ENCODE measurements at regions not wholly inside any gene's neighbourhood (a gene's known extent, or its start where the extent isn't known, plus 50 kb on each side); places are given as distances from the start of the nearest gene placed in this dataset.
"Not testable (repeated sequence)": the region's sequence is repeated elsewhere in the genome, so short reads cannot be mapped to it uniquely, and the experiment has no call there.

DNA sequence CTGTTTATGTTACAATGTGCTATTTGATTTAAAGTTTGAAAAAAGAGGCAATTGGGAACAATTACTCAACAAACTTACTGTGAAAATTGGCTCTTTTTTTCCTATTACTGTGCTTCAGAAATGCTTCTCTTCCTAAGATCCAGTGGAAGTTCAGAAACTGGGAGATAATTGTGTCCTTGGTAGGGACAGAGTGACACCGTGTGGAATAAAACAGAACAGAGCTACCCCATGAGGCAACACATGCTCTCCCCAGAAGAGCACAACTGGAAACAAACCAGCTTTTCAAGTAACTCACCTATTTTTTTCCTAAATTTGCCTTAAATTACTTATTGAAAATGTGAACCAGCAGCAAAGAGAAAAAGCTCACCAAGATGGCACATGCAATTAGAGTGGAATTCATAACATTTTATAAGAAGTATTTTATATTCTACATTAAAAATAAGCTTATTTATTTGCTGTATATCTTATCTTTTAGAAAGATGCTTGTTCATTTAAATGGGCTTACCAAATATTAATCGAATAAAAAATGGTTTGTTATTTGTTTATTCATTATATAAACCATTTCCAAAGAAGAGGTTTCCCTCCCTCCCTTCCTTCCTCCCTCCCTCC lies 346.1 kb upstream of the ANKRD30A start:
- intact Hi-C loops (cut with micrococcal nuclease) = loop anchor here (5.0 kb wide), 1 partner anchor 1142 kb away; no protein-coding TSS in a partner anchor
- POLR2A ChIA-PET = no interaction called here
- Mint-ChIP-seq H3K27me3 (no peaks in the 10 kb centered on the region), H3K4me3 (no peak overlapping the region), H3K4me1 (ENCODE audit: low read depth) (no peaks in the 10 kb centered on the region), H3K36me3 (no peaks in the 10 kb centered on the region), H3K9me3 (peaks cover 3% of the 10 kb centered on the region), H3K27ac (no peak overlapping the region)
- DNase-seq = no peak
- CTCF ChIA-PET = interaction anchor here (1.1 kb wide), 1 partner anchor 1144 kb away, joined by 3 read pairs; no protein-coding TSS in a partner anchor

DNA sequence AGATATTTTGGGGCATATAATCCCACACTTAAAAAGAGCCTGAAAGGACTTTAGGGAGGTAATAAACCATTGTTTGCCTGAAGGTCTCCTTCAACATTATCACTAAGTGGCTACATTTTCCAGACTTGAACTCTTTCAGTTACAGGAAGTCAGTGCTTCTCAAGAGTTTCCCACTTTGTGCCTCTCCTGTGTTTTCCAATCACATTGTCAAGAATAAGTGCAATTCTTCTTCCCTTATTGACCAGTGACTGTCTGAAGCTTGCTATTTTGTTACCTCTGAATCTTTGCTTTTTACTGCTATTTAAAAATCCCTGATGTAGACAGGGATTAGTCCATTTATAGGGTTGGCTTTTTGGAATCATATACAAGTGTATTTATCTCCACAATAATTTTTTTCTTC lies 346.7 kb upstream of the ANKRD30A start:
- CTCF ChIA-PET = interaction anchor here (1.1 kb wide), 1 partner anchor 1143 kb away, joined by 3 read pairs; no protein-coding TSS in a partner anchor
- intact Hi-C loops (cut with micrococcal nuclease) = loop anchor here (5.0 kb wide), 1 partner anchor 1141 kb away; no protein-coding TSS in a partner anchor

DNA sequence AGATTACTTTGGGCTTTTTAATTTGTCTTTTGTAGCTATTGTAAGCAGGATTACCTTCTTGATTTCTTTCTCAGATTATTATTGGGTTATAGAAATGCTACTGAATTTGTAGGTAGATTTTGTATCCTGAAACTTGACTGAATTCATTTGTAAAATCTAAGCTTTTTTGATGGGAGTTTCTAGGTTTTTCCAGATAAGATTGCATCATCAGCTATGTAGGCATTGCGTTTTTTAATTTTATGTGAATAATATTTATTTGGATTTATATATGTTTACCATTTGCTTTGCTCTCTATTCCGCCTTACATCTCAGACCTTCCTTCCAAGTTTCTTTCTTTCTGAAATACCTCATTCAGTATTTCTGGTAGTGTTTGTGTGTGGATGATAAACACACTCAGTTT lies 351.7 kb upstream of the ANKRD30A start:
- Mint-ChIP-seq H3K9me3 (peaks cover 3% of the 10 kb centered on the region), H3K4me3 (no peak overlapping the region), H3K27ac (no peak overlapping the region), H3K4me1 (ENCODE audit: low read depth) (no peaks in the 10 kb centered on the region), H3K27me3 (no peaks in the 10 kb centered on the region), H3K36me3 (no peaks in the 10 kb centered on the region)
- CTCF ChIA-PET = no interaction called here
- POLR2A ChIA-PET = no interaction called here
- intact Hi-C loops (cut with micrococcal nuclease) = no loop called here
- DNase-seq = no peak

More for the DNA sequence above, 346.7 kb upstream of the ANKRD30A start:
- H3K4me1 Mint-ChIP-seq (ENCODE audit: low read depth) = no peaks in the 10 kb centered on the region
- H3K9me3 Mint-ChIP-seq = peaks cover 3% of the 10 kb centered on the region
- H3K36me3 Mint-ChIP-seq = no peaks in the 10 kb centered on the region
- no peak overlapping the region for H3K4me3 Mint-ChIP-seq
- no peak for DNase-seq
- POLR2A ChIA-PET = no interaction called here
- H3K27ac Mint-ChIP-seq = no peak overlapping the region
- H3K27me3 Mint-ChIP-seq = no peaks in the 10 kb centered on the region

DNA sequence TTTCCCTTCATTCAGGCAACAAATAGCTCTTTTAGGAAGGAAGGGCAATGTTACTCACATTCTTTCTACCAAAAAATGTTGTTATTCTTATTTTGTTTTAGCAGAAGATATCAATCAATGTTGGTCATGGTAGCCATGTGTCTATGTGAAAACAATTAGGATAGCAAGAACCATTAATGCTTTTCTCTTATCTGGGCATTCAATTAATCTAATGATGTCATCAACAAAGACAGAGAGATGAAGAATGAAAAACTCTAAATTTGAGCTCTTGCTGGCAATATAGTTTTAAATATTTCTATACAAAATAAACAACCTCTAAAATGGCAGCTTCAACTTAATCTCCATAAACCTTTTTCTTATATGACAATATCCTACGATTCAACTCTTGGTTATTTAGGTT lies 353.7 kb upstream of the ANKRD30A start:
- Mint-ChIP-seq H3K4me1 (ENCODE audit: low read depth) (no peaks in the 10 kb centered on the region), H3K4me3 (no peak overlapping the region), H3K27me3 (no peaks in the 10 kb centered on the region), H3K36me3 (no peaks in the 10 kb centered on the region), H3K9me3 (peaks cover 3% of the 10 kb centered on the region), H3K27ac (no peak overlapping the region)
- intact Hi-C loops (cut with micrococcal nuclease) = no loop called here
- no peak for DNase-seq
- CTCF ChIA-PET = no interaction called here
- POLR2A ChIA-PET = no interaction called here

DNA sequence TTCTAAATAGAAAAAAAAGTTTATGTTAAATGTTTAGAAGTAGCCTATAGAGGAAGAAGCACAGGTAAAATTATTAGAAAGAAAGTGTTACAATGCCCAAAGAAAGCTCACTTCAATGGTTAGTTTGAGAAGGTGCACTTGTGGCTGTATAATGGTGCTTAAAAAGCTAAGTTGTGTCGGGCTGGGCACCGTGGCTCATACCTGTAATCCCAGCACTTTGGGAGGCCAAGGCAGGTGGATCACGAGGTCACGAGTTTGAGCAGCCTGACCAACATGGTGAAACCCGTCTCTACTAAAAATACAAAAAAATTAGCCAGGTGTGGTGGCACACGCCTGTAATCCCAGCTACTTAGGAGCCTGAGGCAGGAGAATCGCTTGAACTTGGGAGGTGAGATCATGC lies 355.7 kb upstream of the ANKRD30A start:
- H3K27ac Mint-ChIP-seq; CTCF ChIA-PET; H3K27me3 Mint-ChIP-seq; POLR2A ChIA-PET; H3K9me3 Mint-ChIP-seq; intact Hi-C loops (cut with micrococcal nuclease); DNase-seq; H3K4me3 Mint-ChIP-seq; H3K4me1 Mint-ChIP-seq (ENCODE audit: low read depth); H3K36me3 Mint-ChIP-seq: not testable (repeated sequence)

DNA sequence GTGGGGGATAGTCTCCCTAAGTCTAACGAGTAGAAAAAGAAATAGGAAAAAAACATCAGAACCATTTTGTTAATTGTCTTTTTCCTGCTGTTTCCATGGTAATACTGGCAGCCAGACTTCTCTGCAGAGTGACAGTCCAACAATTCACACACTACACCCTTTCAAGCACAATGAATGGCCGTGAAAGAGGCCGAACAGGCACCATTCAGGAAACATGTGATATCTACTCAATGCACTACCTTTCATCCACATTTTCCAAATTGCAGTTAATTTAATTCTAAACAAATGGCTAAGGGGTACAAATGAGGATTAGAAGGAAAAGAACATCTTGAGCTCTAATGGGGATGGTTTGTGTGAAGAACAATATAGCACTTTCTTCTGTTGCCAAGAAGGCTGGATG lies 358.5 kb upstream of the ANKRD30A start:
- ChIA-PET CTCF (no interaction called here), POLR2A (no interaction called here)
- no peaks in the 10 kb centered on the region for H3K27me3 Mint-ChIP-seq
- no peaks in the 10 kb centered on the region for H3K36me3 Mint-ChIP-seq
- no peak overlapping the region for H3K27ac Mint-ChIP-seq
- intact Hi-C loops (cut with micrococcal nuclease) = no loop called here
- no peak for DNase-seq
- H3K9me3 Mint-ChIP-seq = peaks cover under 1% of the 10 kb centered on the region
- H3K4me1 Mint-ChIP-seq (ENCODE audit: low read depth) = no peaks in the 10 kb centered on the region
- no peak overlapping the region for H3K4me3 Mint-ChIP-seq

DNA sequence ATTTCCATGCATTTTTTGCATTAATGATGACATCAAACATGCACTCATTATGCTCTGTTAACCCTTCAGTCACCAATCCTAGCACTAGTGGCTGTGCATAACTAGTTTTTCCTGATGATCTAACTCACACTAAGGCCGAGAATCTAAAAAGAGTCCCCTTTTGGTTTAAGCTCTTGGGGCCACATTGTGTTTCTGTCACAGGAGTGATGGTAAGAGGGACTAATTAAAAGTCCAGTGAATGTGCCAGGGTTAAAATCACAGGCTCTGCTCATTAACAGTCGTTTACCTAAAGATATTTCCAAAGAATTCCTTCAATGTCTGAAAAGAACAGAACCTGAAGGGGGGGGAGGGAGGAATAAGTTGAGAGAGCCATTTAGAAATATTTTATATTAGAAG lies 359.0 kb upstream of the ANKRD30A start:
- Mint-ChIP-seq H3K4me1 (ENCODE audit: low read depth) (no peaks in the 10 kb centered on the region), H3K27ac (no peak overlapping the region), H3K27me3 (no peaks in the 10 kb centered on the region), H3K36me3 (no peaks in the 10 kb centered on the region), H3K9me3 (peaks cover 2% of the 10 kb centered on the region), H3K4me3 (no peak overlapping the region)
- intact Hi-C loops (cut with micrococcal nuclease) = no loop called here
- no peak for DNase-seq
- POLR2A ChIA-PET = no interaction called here
- CTCF ChIA-PET = no interaction called here

DNA sequence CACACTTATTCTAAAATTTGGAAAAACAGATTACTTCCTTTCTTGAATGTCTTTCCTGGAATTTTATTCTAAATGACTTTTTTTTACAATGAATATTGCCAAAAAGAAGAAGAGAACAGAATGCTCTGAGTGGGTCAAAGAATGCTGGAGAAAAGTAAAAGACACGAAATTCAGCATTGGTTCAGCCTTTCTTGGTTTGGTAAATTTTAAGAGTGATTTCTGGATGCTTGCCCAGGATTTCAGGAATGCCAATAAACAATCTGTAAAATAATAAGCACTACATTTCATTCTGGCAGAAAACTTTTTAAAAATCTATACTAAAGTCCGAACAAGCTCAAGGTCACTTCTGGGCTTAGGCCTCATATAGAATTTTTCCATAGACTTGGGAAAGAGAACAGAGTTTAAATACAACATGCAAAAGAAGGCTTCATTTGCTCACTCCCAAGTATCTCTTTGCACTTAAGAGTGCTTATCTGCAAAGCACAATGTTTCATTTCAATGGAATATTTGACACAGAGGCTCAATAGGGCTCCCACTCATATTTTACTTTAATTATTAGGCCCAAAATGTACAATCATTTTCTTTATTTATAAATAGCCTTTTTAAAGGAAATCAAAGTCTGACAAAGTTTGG lies 359.5 kb upstream of the ANKRD30A start:
- intact Hi-C loops (cut with micrococcal nuclease) = no loop called here
- no peak for DNase-seq
- CTCF ChIA-PET = no interaction called here
- no peaks in the 10 kb centered on the region for H3K36me3 Mint-ChIP-seq
- H3K27me3 Mint-ChIP-seq = no peaks in the 10 kb centered on the region
- POLR2A ChIA-PET = no interaction called here
- H3K4me1 Mint-ChIP-seq (ENCODE audit: low read depth) = no peaks in the 10 kb centered on the region
- H3K27ac Mint-ChIP-seq = no peak overlapping the region
- H3K9me3 Mint-ChIP-seq = peaks cover 2% of the 10 kb centered on the region
- H3K4me3 Mint-ChIP-seq = no peak overlapping the region

DNA sequence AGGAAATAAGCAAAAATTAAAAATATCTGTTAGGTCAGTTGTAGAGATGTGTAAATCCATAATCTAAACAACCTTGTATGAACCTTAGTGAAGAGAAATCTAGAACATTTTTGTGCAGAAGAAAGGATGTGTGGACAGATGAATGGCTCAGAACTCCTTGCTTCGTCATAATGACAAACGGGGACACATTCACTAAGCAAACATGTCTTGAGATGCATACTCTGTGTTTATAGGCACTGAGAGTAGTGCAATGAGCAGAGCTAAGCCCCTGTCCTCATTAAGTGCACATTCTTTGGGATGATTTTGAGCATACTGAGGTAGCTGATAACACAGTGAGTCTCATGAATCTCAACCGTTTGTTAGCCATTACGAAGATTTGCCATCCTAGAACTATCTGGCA lies 360.6 kb upstream of the ANKRD30A start:
- POLR2A ChIA-PET = no interaction called here
- intact Hi-C loops (cut with micrococcal nuclease) = no loop called here
- peaks cover 2% of the 10 kb centered on the region for H3K9me3 Mint-ChIP-seq
- no peak for DNase-seq
- no peak overlapping the region for H3K27ac Mint-ChIP-seq
- CTCF ChIA-PET = no interaction called here
- no peaks in the 10 kb centered on the region for H3K36me3 Mint-ChIP-seq
- H3K4me1 Mint-ChIP-seq (ENCODE audit: low read depth) = no peaks in the 10 kb centered on the region
- H3K4me3 Mint-ChIP-seq = no peak overlapping the region
- H3K27me3 Mint-ChIP-seq = no peaks in the 10 kb centered on the region

DNA sequence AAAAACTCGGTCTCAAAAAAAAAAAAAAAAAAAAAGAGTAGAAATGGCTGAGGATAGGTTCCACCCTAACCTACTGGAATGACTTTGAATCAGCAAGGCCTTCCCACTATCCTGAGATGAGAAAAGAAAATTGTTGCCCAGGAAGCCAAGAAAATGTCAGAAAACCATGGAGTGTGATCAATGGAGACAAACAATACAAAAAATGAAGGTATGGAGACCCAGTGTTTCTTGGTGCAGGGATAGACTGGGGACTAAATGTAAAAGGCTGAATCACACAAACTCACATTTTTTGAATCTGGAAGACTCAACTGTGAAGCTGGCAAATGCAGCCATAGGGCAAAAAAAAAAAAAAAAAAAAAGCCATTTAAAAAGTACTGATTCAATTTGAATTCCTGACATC lies 364.3 kb upstream of the ANKRD30A start:
- intact Hi-C loops (cut with micrococcal nuclease) = no loop called here

DNA sequence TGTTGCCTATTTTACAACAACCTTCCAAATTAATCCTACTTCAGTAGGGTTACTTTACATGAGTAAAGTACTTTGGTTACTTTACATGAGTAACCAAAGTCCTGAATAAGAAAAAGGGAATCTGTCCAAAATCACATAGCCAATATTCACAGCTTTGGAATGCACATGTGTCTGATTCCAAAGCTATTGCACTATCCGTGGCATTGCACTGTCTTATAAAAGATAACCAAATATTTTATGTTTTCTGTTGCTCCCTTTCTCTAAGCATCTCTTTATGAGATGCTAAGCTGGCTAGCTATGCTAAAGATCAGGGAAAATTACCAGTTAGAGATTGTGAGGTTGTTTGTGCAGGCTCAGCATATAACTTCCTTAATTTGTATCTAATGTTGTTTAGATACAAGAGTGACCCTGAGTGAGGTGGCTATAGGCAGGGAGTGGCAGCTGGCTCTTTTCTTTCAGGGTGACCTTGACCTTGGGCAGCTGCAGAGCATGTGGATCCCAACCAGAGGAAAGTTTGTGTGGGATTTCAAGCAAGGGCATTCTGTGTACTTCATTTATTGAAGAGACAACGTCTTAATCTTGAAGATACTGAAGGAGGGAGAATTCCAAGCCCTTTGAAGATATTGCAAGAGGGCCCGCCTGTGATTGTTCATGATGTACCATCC lies 366.1 kb upstream of the ANKRD30A start:
- peaks cover 4% of the 10 kb centered on the region for H3K9me3 Mint-ChIP-seq
- no peak for DNase-seq
- no peaks in the 10 kb centered on the region for H3K36me3 Mint-ChIP-seq
- ChIA-PET POLR2A (no interaction called here), CTCF (no interaction called here)
- no peaks in the 10 kb centered on the region for H3K4me1 Mint-ChIP-seq (ENCODE audit: low read depth)
- H3K4me3 Mint-ChIP-seq = no peak overlapping the region
- H3K27me3 Mint-ChIP-seq = no peaks in the 10 kb centered on the region
- H3K27ac Mint-ChIP-seq = no peak overlapping the region
- intact Hi-C loops (cut with micrococcal nuclease) = no loop called here

More for the DNA sequence above, 364.3 kb upstream of the ANKRD30A start:
- Mint-ChIP-seq H3K27ac (no peak overlapping the region), H3K4me3 (no peak overlapping the region), H3K36me3 (no peaks in the 10 kb centered on the region), H3K27me3 (no peaks in the 10 kb centered on the region), H3K9me3 (peaks cover 2% of the 10 kb centered on the region), H3K4me1 (ENCODE audit: low read depth) (no peaks in the 10 kb centered on the region)
- CTCF ChIA-PET = no interaction called here
- POLR2A ChIA-PET = no interaction called here
- DNase-seq = no peak

DNA sequence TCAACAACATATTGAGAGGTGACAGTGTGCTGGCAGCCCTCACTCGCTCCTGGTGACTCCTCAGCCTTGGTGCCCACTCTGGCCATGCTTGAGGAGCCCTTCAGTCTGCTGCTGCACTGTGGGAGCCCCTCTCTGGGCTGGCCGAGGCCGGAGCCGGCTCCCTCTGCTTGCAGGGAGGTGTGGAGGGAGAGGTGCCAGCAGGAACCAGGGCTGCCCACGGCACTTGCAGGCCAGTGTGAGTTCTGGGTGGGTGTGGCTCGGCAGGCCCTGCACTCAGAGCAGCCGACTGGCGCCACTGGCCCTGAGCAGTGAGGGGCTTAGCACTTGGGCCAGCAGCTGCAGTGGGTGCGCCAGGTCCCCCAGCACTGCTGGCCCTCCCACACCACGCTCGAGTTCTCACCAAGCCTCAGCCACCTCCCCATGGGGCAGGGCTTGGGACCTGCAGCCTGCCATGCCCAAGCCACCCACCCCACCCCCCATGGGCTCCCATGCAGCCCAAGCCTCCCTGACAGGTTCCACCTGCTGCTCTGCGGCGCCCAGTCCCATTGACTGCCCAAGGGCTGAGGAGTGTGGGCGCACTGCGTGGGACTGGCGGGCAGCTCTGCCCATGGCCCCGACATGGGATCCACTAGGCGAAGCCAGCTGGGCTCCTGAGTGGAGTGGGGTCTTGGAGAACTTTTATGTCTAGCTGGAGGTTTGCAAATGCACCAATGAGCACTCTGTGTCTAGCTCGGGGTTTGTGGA lies 377.1 kb upstream of the ANKRD30A start:
- Mint-ChIP-seq H3K4me3 (no peak overlapping the region), H3K4me1 (ENCODE audit: low read depth) (no peaks in the 10 kb centered on the region), H3K27ac (no peak overlapping the region), H3K27me3 (no peaks in the 10 kb centered on the region), H3K9me3 (peaks cover 9% of the 10 kb centered on the region), H3K36me3 (no peaks in the 10 kb centered on the region)
- no peak for DNase-seq
- POLR2A ChIA-PET = no interaction called here
- CTCF ChIA-PET = no interaction called here
- intact Hi-C loops (cut with micrococcal nuclease) = no loop called here

All from activated CD4-positive, alpha-beta memory T cell treated with anti-CD3 and anti-CD28 coated beads for 36 hours (primary cell).